HFFc6 (cell line): ENCODE measurements at regions not wholly inside any gene's neighbourhood (a gene's known extent, or its start where the extent isn't known, plus 50 kb on each side); places are given as distances from the start of the nearest gene placed in this dataset.

Experiments
- DNase-seq: peaks from one replicate; pipeline ENCODE4 v3.0.0-alpha.2; 2018
- H3K27ac Mint-ChIP-seq: 2 replicates; pipeline ENCODE4 v1.8.0; 2020; ENCODE audit warnings: mild to moderate bottlenecking, mixed read lengths
- H3K27me3 Mint-ChIP-seq: 2 replicates; pipeline ENCODE4 v1.8.0; 2021; ENCODE audit warnings: mild to moderate bottlenecking, moderate library complexity, mixed read lengths; ENCODE audit not compliant: insufficient read depth
- H3K36me3 Mint-ChIP-seq: 2 replicates; pipeline ENCODE4 v1.8.0; 2021; ENCODE audit warnings: low read depth, mixed read lengths
- H3K4me1 Mint-ChIP-seq: 2 replicates; pipeline ENCODE4 v1.8.0; 2020; ENCODE audit warnings: low read depth, mixed read lengths
- H3K4me3 Mint-ChIP-seq: 2 replicates; pipeline ENCODE4 v1.8.0; 2020; ENCODE audit warnings: mild to moderate bottlenecking, moderate library complexity, mixed read lengths
- H3K9me3 Mint-ChIP-seq: 2 replicates; pipeline ENCODE4 v1.8.0; 2020; ENCODE audit warnings: mild to moderate bottlenecking, mixed read lengths
- TF ChIP-seq, protein P1 (sequence below): fragments of 200-600 bp; sonication (generic); IDR thresholded peaks from 2 replicates; pipeline ENCODE4 v1.5.0; 2021; ENCODE audit warnings: antibody characterized with exemption, mild to moderate bottlenecking

DNA sequence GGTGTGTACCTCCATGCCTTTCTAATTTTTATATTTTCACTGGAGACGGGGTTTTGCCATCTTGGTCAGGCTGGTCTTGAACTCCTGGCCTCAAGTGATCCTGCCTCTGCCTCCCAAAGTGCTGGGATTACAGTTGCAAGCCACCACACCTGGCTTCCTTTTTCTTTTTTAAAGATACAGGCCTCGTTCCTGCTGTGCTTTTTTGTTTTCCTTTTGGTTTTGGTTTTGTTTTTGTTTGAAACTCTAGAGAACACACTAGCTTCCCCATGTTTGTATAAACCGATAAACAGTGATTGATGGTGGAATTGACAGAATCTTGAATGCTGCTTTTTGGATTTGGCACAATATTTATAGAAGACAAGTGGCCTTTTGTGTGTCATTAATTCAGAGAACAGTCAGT is 1603.4 kb downstream of the MAT2B start:
- no peak overlapping the region for H3K27ac Mint-ChIP-seq
- H3K27me3 Mint-ChIP-seq: no peaks in the 10 kb centered on the region; the same call in 1 of the 2 replicates
- TF ChIP-seq, protein P1, sequence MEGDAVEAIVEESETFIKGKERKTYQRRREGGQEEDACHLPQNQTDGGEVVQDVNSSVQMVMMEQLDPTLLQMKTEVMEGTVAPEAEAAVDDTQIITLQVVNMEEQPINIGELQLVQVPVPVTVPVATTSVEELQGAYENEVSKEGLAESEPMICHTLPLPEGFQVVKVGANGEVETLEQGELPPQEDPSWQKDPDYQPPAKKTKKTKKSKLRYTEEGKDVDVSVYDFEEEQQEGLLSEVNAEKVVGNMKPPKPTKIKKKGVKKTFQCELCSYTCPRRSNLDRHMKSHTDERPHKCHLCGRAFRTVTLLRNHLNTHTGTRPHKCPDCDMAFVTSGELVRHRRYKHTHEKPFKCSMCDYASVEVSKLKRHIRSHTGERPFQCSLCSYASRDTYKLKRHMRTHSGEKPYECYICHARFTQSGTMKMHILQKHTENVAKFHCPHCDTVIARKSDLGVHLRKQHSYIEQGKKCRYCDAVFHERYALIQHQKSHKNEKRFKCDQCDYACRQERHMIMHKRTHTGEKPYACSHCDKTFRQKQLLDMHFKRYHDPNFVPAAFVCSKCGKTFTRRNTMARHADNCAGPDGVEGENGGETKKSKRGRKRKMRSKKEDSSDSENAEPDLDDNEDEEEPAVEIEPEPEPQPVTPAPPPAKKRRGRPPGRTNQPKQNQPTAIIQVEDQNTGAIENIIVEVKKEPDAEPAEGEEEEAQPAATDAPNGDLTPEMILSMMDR: no peak
- no peaks in the 10 kb centered on the region for H3K4me1 Mint-ChIP-seq
- DNase-seq: no peak
- peaks cover 38% of the 10 kb centered on the region for H3K9me3 Mint-ChIP-seq
- H3K4me3 Mint-ChIP-seq: no peak overlapping the region
- H3K36me3 Mint-ChIP-seq: no peaks in the 10 kb centered on the region

DNA sequence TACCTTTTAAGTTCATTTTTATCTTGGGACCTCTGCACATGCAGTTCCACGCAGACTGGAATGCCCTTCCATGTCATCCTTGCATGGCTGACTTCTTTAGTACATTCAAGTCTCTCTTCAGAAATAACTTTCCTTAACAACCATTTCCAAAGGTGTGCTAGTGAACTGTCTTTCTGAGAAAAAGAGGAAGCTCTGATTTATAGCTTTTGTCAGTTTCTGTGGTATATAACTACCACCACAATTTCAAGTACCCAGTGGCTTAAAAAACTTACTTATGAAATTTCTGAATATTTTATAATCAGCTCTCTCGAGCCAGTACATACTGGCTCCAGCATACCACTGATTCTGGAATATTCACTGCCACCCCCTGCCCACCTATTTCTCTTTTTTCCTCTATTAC is 1613.8 kb downstream of the MAT2B start:
- Mint-ChIP-seq H3K4me3 (no peak overlapping the region), H3K27ac (no peak overlapping the region), H3K4me1 (no peaks in the 10 kb centered on the region), H3K27me3 (no peaks in the 10 kb centered on the region; the same call in 1 of the 2 replicates), H3K36me3 (no peaks in the 10 kb centered on the region), H3K9me3 (peaks cover 42% of the 10 kb centered on the region)
- DNase-seq: no peak
- TF ChIP-seq, protein P1: no peak

DNA sequence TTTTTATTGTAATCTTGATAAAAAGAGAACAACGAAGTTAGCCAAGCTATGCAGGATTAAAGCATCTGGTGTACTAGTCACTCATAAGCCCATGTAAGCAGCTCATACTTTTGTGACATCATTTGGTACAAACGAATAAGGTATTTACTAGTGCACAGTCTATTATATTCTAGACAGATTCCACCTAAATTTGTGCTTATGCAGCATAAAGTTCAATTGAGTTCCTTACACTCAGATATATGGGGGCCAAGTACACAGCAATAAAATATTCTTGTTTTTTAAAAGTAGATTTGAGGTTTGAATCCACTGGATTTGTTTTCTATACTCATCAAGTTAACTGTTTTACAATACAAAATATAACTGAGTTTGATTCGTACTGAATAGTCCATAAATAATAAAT is 1621.2 kb downstream of the MAT2B start:
- Mint-ChIP-seq H3K27me3 (no peaks in the 10 kb centered on the region), H3K4me3 (no peak overlapping the region), H3K9me3 (peaks cover 23% of the 10 kb centered on the region), H3K4me1 (no peaks in the 10 kb centered on the region), H3K27ac (no peak overlapping the region), H3K36me3 (no peaks in the 10 kb centered on the region)
- no peak for DNase-seq
- TF ChIP-seq, protein P1: no peak

DNA sequence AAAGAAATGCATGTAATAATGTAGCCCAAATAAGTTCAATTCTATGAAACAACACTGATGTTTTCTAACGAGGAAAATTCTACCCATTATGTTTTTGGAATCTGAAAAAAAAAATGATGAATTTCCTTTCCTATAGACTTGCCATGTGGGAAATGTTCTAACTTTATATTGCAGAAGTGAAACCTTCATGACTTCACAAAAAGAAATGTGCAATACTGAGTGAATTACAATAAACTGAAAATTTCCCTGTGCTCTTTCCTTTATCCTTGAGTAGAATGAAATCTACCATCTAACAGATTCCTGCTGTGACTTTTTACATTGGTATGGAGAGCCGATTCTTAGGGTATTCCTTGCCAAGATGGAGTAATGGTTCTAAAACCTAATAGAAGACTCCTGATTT is 1622.5 kb downstream of the MAT2B start:
- Mint-ChIP-seq H3K4me3 (no peak overlapping the region), H3K4me1 (no peaks in the 10 kb centered on the region), H3K36me3 (no peaks in the 10 kb centered on the region), H3K9me3 (peaks cover 19% of the 10 kb centered on the region), H3K27ac (no peak overlapping the region), H3K27me3 (no peaks in the 10 kb centered on the region)
- no peak for DNase-seq
- TF ChIP-seq, protein P1: no peak

DNA sequence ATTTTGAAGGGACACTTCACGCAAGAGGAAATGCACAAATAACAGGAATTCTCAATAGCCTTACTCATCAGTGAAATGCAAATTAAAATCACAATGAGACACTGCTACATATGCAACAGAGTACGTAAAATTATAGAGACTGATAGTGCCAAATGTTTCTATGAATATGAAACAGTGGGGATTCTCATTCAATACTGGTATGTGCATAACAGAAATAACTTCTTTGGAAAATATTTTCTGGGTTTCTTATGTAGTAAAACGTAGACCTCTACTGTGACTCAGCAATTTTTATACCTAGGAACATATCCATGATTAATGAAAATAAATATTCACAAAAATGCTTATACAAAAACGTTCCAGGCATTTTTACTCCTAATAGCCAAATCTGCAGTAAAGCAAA is 1625.2 kb downstream of the MAT2B start:
- Mint-ChIP-seq H3K36me3 (no peaks in the 10 kb centered on the region), H3K27me3 (no peaks in the 10 kb centered on the region), H3K4me1 (no peaks in the 10 kb centered on the region), H3K9me3 (peaks cover 16% of the 10 kb centered on the region), H3K4me3 (no peak overlapping the region), H3K27ac (no peak overlapping the region)
- no peak for DNase-seq
- TF ChIP-seq, protein P1: no peak

DNA sequence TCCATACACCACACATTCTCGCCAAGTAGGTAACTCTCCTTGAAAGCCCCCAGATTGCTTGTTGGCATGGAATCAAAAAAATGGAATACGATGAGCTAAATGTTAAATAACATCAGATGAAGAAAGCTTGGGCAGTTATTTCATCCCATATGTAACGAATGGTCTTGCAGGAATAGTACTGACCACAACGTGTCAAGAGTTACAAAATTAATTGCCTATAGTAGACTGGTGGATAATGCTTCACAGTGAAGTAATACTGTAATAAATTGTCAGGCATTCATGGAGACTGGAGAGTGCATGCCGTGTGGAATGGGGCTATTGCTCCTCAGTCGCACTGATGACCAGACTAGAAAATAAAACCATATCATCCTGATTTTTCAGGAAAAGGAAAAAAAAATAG is 1628.7 kb downstream of the MAT2B start:
- Mint-ChIP-seq H3K4me1 (no peaks in the 10 kb centered on the region), H3K9me3 (peaks cover 29% of the 10 kb centered on the region), H3K4me3 (no peak overlapping the region), H3K27ac (no peak overlapping the region), H3K27me3 (no peaks in the 10 kb centered on the region), H3K36me3 (no peaks in the 10 kb centered on the region)
- TF ChIP-seq, protein P1: no peak
- DNase-seq: no peak
